ENCODE measurements at regions not wholly inside any gene's neighbourhood (a gene's known extent, or its start where the extent isn't known, plus 50 kb on each side); places are given as distances from the start of the nearest gene placed in this dataset.
"Not testable (repeated sequence)": the region's sequence is repeated elsewhere in the genome, so short reads cannot be mapped to it uniquely, and the experiment has no call there.

GRCh38 chr21:24693779-24694178 lies 913.5 kb downstream of the MRPL39 start:
- DNase-seq, result no peak

- DNase-seq, result no peak
These were observed 925.8 kb downstream of the MRPL39 start for GRCh38 chr21:24681456-24681855.

GRCh38 chr21:24671901-24672300 lies 935.4 kb downstream of the MRPL39 start:
- no peak for DNase-seq

GRCh38 chr21:24658926-24659325 lies 948.4 kb downstream of the MRPL39 start:
- DNase-seq, result no peak

GRCh38 chr21:24658026-24658425 lies 949.3 kb downstream of the MRPL39 start:
- no peak for DNase-seq

GRCh38 chr21:24649691-24650090 lies 957.6 kb downstream of the MRPL39 start:
- no peak for DNase-seq

- DNase-seq, result no peak
These were observed 970.6 kb downstream of the MRPL39 start for GRCh38 chr21:24636696-24637095.

- no peak for DNase-seq
These were observed 972.5 kb downstream of the MRPL39 start for GRCh38 chr21:24634749-24635148.

- DNase-seq, result no peak
These were observed 978.7 kb downstream of the MRPL39 start for GRCh38 chr21:24628536-24628935.

GRCh38 chr21:24628046-24628445 lies 979.2 kb downstream of the MRPL39 start:
- DNase-seq, result no peak

GRCh38 chr21:24617819-24618218 lies 989.5 kb downstream of the MRPL39 start:
- no peak for DNase-seq

- no peak for DNase-seq
These were observed 1013.2 kb downstream of the MRPL39 start for GRCh38 chr21:24594082-24594481.

- no peak for DNase-seq
These were observed 1017.0 kb downstream of the MRPL39 start for GRCh38 chr21:24590261-24590660.

- DNase-seq, result no peak
These were observed 1023.8 kb downstream of the MRPL39 start for GRCh38 chr21:24583473-24583872.

GRCh38 chr21:24577301-24577700 lies 1030.0 kb downstream of the MRPL39 start:
- DNase-seq, result no peak

- DNase-seq, result no peak
These were observed 1046.0 kb downstream of the MRPL39 start for GRCh38 chr21:24561291-24561690.

GRCh38 chr21:24552491-24552890 lies 1054.8 kb downstream of the MRPL39 start:
- DNase-seq, result no peak

- DNase-seq, result no peak
These were observed 1061.4 kb downstream of the MRPL39 start for GRCh38 chr21:24545807-24546361.

GRCh38 chr21:24514081-24514733 lies 1093.1 kb downstream of the MRPL39 start:
- DNase-seq, result no peak

GRCh38 chr21:24509131-24509530 lies 1098.2 kb downstream of the MRPL39 start:
- no peak for DNase-seq

GRCh38 chr21:24486973-24487372 lies 1120.3 kb downstream of the MRPL39 start:
- no peak for DNase-seq

- DNase-seq, result not testable (repeated sequence)
These were observed 1123.9 kb downstream of the MRPL39 start for GRCh38 chr21:24483361-24483760.

GRCh38 chr21:24470852-24471251 lies 1136.4 kb downstream of the MRPL39 start:
- no peak for DNase-seq

GRCh38 chr21:24456358-24456757 lies 1150.9 kb downstream of the MRPL39 start:
- no peak for DNase-seq

GRCh38 chr21:24450119-24450518 lies 1157.2 kb downstream of the MRPL39 start:
- no peak for DNase-seq
